Right atrium auricular region (tissue), 2 donors: ENCODE measurements at regions not wholly inside any gene's neighbourhood (a gene's known extent, or its start where the extent isn't known, plus 50 kb on each side); places are given as distances from the start of the nearest gene placed in this dataset.

Experiments used
- DNase-seq: peaks from one replicate; pipeline ENCODE4 v3.0.0-alpha.2; 2019; ENCODE audit warnings: low spot score
- H3K27ac ChIP-seq, 2 donors: fragments of 200-600 bp; sonication (generic); 1 replicate in 1 of 2; 2 replicates in 1 of 2; pipeline ENCODE4 v1.5.1; 2016 to 2019
- H3K27me3 ChIP-seq, 2 donors: fragments of 200-600 bp; sonication (generic); one replicate each; pipeline versions ENCODE4 v1.5.1 to v1.6.0; 2017 to 2019
- H3K36me3 ChIP-seq: fragments of 200-600 bp; sonication (generic); one replicate; pipeline ENCODE4 v1.5.1; 2016
- H3K4me1 ChIP-seq, 2 donors: fragments of 200-600 bp; sonication (generic); one replicate each; pipeline versions ENCODE4 v1.5.1 to v1.6.0; 2017 to 2019
- H3K4me3 ChIP-seq, 2 donors: fragments of 200-600 bp; sonication (generic); 1 replicate in 1 of 2; 2 replicates in 1 of 2; pipeline ENCODE4 v1.5.1; 2017 to 2019; ENCODE audit warnings: mild to moderate bottlenecking in 1 of 2, moderate library complexity in 1 of 2
- H3K9me3 ChIP-seq, 2 donors: fragments of 200-600 bp; sonication (generic); one replicate each; pipeline ENCODE4 v1.5.1; 2019
- CTCF ChIP-seq, 2 donors: fragments of 200-600 bp; sonication (generic); IDR thresholded peaks; one replicate each; pipeline ENCODE4 v1.5.1; 2019; ENCODE audit warnings: antibody characterized with exemption in 2 of 2

GRCh38 chr1:5465281-5465711 lies 526.9 kb downstream of the NPHP4 start:
- no peaks in the 10 kb centered on the region for H3K36me3 ChIP-seq
- no peak overlapping the region for H3K27ac ChIP-seq
- no peaks in the 10 kb centered on the region for H3K27me3 ChIP-seq
- TF ChIP-seq CTCF (IDR thresholded peaks at IDR 0.05) = no peak
- no peak for DNase-seq
- no peak overlapping the region for H3K4me3 ChIP-seq
- H3K4me1 ChIP-seq = no peaks in the 10 kb centered on the region
- peaks cover 0 to 11% of the 10 kb centered on the region in 2 donors for H3K9me3 ChIP-seq

- Histone ChIP-seq H3K4me3 (no peak overlapping the region), H3K27ac (no peak overlapping the region), H3K9me3 (peaks cover 0 to 11% of the 10 kb centered on the region in 2 donors), H3K36me3 (no peaks in the 10 kb centered on the region), H3K27me3 (no peaks in the 10 kb centered on the region), H3K4me1 (no peaks in the 10 kb centered on the region)
- DNase-seq = no peak
- TF ChIP-seq CTCF (IDR thresholded peaks at IDR 0.05) = no peak
Measured at GRCh38 chr1:5464366-5464765, 527.9 kb downstream of the NPHP4 start.

- Histone ChIP-seq H3K27me3 (no peaks in the 10 kb centered on the region), H3K9me3 (peaks cover 0 to 5% of the 10 kb centered on the region in 2 donors), H3K27ac (no peak overlapping the region), H3K36me3 (no peaks in the 10 kb centered on the region), H3K4me1 (peaks cover 0 to 5% of the 10 kb centered on the region in 2 donors), H3K4me3 (no peak overlapping the region)
- DNase-seq = no peak
- no peak for TF ChIP-seq CTCF (IDR thresholded peaks at IDR 0.05)
Measured at GRCh38 chr1:5460974-5461373, 531.3 kb downstream of the NPHP4 start.

- Histone ChIP-seq H3K9me3 (peaks cover 0 to 5% of the 10 kb centered on the region in 2 donors), H3K27ac (no peak overlapping the region), H3K36me3 (no peaks in the 10 kb centered on the region), H3K4me1 (peaks cover 0 to 7% of the 10 kb centered on the region in 2 donors), H3K27me3 (no peaks in the 10 kb centered on the region), H3K4me3 (no peak overlapping the region)
- DNase-seq = no peak
- no peak for TF ChIP-seq CTCF (IDR thresholded peaks at IDR 0.05)
Measured at GRCh38 chr1:5459839-5460610, 532.2 kb downstream of the NPHP4 start.

- no peaks in the 10 kb centered on the region for H3K27me3 ChIP-seq
- no peak for DNase-seq
Measured at GRCh38 chr1:5458248-5458647, 534.0 kb downstream of the NPHP4 start.

More at GRCh38 chr1:5458248-5458647, 534.0 kb downstream of the NPHP4 start:
- no peak for TF ChIP-seq CTCF (IDR thresholded peaks at IDR 0.05)
- peaks cover 0 to 5% of the 10 kb centered on the region in 2 donors for H3K9me3 ChIP-seq
- H3K36me3 ChIP-seq = no peaks in the 10 kb centered on the region
- H3K4me1 ChIP-seq = peaks cover 0 to 7% of the 10 kb centered on the region in 2 donors
- no peak overlapping the region for H3K27ac ChIP-seq
- H3K4me3 ChIP-seq = no peak overlapping the region
